Myocyte (in vitro differentiated cells): ENCODE measurements at regions not wholly inside any gene's neighbourhood (a gene's known extent, or its start where the extent isn't known, plus 50 kb on each side); places are given as distances from the start of the nearest gene placed in this dataset.

Experiments
- DNase-seq: peaks from one replicate; pipeline ENCODE4 v3.0.0-alpha.2; 2012; ENCODE audit warnings: low read depth

- DNase-seq = no peak
These were observed 756.1 kb upstream of the DPPA4 start for GRCh38 chr3:110093411-110093810.

- DNase-seq = no peak
These were observed 756.6 kb upstream of the DPPA4 start for GRCh38 chr3:110093812-110094401.

GRCh38 chr3:110099711-110100110, 762.4 kb upstream of the DPPA4 start:
- DNase-seq = no peak

- DNase-seq = peak; percentile 9
These were observed 764.0 kb upstream of the DPPA4 start for GRCh38 chr3:110101361-110101760.

- no peak for DNase-seq
These were observed 769.5 kb upstream of the DPPA4 start for GRCh38 chr3:110106805-110107204.

- DNase-seq = no peak
These were observed 786.6 kb upstream of the DPPA4 start for GRCh38 chr3:110123946-110124345.

GRCh38 chr3:110126065-110126464, 788.7 kb upstream of the DPPA4 start:
- DNase-seq = no peak

GRCh38 chr3:110133971-110134370, 796.6 kb upstream of the DPPA4 start:
- no peak for DNase-seq

- no peak for DNase-seq
These were observed 801.7 kb upstream of the DPPA4 start for GRCh38 chr3:110139048-110139447.

GRCh38 chr3:110139821-110140220, 802.5 kb upstream of the DPPA4 start:
- no peak for DNase-seq

- no peak for DNase-seq
These were observed 812.4 kb upstream of the DPPA4 start for GRCh38 chr3:110149763-110150162.

- DNase-seq = peak; percentile 26
These were observed 819.9 kb upstream of the DPPA4 start for GRCh38 chr3:110157221-110157620.

- DNase-seq = no peak
These were observed 827.5 kb upstream of the DPPA4 start for GRCh38 chr3:110164632-110165369.

GRCh38 chr3:110165370-110165743, 828.0 kb upstream of the DPPA4 start:
- no peak for DNase-seq

- DNase-seq = no peak
These were observed 828.4 kb upstream of the DPPA4 start for GRCh38 chr3:110165753-110166152.

- DNase-seq = no peak
These were observed 829.4 kb upstream of the DPPA4 start for GRCh38 chr3:110166791-110167190.

GRCh38 chr3:110174908-110175307, 837.6 kb upstream of the DPPA4 start:
- DNase-seq = no peak

- peak; percentile 5 for DNase-seq
These were observed 841.6 kb upstream of the DPPA4 start for GRCh38 chr3:110178965-110179364.

GRCh38 chr3:110180733-110181132, 843.4 kb upstream of the DPPA4 start:
- DNase-seq = peak; percentile 20

GRCh38 chr3:110181226-110181625, 843.9 kb upstream of the DPPA4 start:
- no peak for DNase-seq

GRCh38 chr3:110184536-110184935, 847.2 kb upstream of the DPPA4 start:
- DNase-seq = no peak

- DNase-seq = no peak
These were observed 855.7 kb upstream of the DPPA4 start for GRCh38 chr3:110193074-110193473.
